WTC11 (cell line): ENCODE measurements at regions not wholly inside any gene's neighbourhood (a gene's known extent, or its start where the extent isn't known, plus 50 kb on each side); places are given as distances from the start of the nearest gene placed in this dataset.

Experiments
- CTCF ChIP-seq: fragments of 200-600 bp; IDR thresholded peaks from 2 replicates; pipeline ENCODE4 v1.8.0; 2022; ENCODE audit warnings: antibody characterized with exemption
- ESRRA ChIP-seq: sonication (generic); formaldehyde crosslinking; IDR thresholded peaks from 2 replicates; pipeline ENCODE4 v1.8.1; 2022; ENCODE audit warnings: mild to moderate bottlenecking, missing genetic modification reagents, borderline replicate concordance
- FOXJ3 ChIP-seq: sonication (generic); formaldehyde crosslinking; IDR thresholded peaks from 2 replicates; pipeline ENCODE4 v1.9.0; 2021; ENCODE audit warnings: missing genetic modification reagents, mild to moderate bottlenecking, borderline replicate concordance
- TF ChIP-seq, protein P1 (sequence below): sonication (generic); formaldehyde crosslinking; IDR thresholded peaks from 2 replicates; pipeline ENCODE4 v1.8.1; 2022; ENCODE audit warnings: low read depth, mild to moderate bottlenecking, moderate library complexity, missing genetic modification reagents, borderline replicate concordance

GRCh38 chr4:104625706-104626105 is 131.0 kb upstream of the CXXC4 start:
- TF ChIP-seq ESRRA (CRISPR knock-in tag) (no peak), CTCF (no peak), FOXJ3 (no peak)
- TF ChIP-seq, protein P1, sequence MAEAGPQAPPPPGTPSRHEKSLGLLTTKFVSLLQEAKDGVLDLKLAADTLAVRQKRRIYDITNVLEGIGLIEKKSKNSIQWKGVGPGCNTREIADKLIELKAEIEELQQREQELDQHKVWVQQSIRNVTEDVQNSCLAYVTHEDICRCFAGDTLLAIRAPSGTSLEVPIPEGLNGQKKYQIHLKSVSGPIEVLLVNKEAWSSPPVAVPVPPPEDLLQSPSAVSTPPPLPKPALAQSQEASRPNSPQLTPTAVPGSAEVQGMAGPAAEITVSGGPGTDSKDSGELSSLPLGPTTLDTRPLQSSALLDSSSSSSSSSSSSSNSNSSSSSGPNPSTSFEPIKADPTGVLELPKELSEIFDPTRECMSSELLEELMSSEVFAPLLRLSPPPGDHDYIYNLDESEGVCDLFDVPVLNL (CRISPR knock-in tag), result no peak
